ENCODE measurements at regions not wholly inside any gene's neighbourhood (a gene's known extent, or its start where the extent isn't known, plus 50 kb on each side); places are given as distances from the start of the nearest gene placed in this dataset.

DNA sequence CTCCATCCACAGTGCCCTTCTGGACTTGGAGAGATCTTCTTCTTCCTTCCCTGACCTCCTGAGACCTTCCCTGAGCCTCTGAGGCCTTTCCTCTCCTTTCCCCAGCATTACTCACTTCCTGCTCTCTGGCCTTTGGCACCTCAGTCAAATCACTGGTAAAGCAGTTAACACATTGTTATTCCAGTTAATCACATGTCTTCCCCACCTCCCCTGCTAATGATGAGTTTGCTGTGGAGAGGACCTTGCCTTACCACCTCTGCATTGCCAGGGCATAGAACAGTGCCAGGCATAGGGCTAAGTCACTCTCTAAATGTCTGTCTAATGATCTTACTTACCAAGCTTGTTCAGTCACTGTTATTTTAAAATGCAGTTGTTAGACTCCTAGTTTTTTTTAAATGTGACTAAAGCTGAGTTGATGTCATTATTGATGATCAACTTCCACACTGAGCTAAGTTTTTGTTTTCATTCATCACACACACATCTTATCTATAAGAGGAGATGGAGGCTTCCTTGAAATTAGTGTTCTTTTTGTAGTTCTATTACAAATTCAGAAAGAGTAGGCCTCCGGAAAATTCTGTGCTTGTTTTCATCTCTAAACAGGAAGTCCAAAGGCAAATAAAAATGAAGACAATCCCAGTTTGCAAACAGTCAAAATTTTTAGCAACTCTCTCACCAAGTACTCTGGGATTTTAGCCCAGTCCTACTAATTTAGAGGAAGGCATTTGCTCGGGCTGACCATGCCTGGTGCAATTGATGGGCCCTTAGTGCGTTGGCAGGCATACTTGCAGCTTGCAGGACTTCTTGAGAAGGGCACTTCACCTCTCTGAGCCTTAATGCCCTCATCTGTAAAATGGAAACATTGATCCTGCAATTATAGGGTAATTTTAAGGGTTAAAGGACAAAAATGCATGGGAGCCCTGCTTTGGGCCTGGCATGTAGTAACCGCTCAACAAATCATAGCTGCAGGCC lies 113.7 kb upstream of the SPRED2 start (continued):
- TF ChIP-seq, protein P1, sequence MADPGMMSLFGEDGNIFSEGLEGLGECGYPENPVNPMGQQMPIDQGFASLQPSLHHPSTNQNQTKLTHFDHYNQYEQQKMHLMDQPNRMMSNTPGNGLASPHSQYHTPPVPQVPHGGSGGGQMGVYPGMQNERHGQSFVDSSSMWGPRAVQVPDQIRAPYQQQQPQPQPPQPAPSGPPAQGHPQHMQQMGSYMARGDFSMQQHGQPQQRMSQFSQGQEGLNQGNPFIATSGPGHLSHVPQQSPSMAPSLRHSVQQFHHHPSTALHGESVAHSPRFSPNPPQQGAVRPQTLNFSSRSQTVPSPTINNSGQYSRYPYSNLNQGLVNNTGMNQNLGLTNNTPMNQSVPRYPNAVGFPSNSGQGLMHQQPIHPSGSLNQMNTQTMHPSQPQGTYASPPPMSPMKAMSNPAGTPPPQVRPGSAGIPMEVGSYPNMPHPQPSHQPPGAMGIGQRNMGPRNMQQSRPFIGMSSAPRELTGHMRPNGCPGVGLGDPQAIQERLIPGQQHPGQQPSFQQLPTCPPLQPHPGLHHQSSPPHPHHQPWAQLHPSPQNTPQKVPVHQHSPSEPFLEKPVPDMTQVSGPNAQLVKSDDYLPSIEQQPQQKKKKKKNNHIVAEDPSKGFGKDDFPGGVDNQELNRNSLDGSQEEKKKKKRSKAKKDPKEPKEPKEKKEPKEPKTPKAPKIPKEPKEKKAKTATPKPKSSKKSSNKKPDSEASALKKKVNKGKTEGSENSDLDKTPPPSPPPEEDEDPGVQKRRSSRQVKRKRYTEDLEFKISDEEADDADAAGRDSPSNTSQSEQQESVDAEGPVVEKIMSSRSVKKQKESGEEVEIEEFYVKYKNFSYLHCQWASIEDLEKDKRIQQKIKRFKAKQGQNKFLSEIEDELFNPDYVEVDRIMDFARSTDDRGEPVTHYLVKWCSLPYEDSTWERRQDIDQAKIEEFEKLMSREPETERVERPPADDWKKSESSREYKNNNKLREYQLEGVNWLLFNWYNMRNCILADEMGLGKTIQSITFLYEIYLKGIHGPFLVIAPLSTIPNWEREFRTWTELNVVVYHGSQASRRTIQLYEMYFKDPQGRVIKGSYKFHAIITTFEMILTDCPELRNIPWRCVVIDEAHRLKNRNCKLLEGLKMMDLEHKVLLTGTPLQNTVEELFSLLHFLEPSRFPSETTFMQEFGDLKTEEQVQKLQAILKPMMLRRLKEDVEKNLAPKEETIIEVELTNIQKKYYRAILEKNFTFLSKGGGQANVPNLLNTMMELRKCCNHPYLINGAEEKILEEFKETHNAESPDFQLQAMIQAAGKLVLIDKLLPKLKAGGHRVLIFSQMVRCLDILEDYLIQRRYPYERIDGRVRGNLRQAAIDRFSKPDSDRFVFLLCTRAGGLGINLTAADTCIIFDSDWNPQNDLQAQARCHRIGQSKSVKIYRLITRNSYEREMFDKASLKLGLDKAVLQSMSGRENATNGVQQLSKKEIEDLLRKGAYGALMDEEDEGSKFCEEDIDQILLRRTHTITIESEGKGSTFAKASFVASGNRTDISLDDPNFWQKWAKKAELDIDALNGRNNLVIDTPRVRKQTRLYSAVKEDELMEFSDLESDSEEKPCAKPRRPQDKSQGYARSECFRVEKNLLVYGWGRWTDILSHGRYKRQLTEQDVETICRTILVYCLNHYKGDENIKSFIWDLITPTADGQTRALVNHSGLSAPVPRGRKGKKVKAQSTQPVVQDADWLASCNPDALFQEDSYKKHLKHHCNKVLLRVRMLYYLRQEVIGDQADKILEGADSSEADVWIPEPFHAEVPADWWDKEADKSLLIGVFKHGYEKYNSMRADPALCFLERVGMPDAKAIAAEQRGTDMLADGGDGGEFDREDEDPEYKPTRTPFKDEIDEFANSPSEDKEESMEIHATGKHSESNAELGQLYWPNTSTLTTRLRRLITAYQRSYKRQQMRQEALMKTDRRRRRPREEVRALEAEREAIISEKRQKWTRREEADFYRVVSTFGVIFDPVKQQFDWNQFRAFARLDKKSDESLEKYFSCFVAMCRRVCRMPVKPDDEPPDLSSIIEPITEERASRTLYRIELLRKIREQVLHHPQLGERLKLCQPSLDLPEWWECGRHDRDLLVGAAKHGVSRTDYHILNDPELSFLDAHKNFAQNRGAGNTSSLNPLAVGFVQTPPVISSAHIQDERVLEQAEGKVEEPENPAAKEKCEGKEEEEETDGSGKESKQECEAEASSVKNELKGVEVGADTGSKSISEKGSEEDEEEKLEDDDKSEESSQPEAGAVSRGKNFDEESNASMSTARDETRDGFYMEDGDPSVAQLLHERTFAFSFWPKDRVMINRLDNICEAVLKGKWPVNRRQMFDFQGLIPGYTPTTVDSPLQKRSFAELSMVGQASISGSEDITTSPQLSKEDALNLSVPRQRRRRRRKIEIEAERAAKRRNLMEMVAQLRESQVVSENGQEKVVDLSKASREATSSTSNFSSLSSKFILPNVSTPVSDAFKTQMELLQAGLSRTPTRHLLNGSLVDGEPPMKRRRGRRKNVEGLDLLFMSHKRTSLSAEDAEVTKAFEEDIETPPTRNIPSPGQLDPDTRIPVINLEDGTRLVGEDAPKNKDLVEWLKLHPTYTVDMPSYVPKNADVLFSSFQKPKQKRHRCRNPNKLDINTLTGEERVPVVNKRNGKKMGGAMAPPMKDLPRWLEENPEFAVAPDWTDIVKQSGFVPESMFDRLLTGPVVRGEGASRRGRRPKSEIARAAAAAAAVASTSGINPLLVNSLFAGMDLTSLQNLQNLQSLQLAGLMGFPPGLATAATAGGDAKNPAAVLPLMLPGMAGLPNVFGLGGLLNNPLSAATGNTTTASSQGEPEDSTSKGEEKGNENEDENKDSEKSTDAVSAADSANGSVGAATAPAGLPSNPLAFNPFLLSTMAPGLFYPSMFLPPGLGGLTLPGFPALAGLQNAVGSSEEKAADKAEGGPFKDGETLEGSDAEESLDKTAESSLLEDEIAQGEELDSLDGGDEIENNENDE (IDR thresholded peaks at IDR 0.05; ENCODE audit: insufficient replicate concordance, low read length), result no peak
- TF ChIP-seq EGR1 (IDR thresholded peaks at IDR 0.05; ENCODE audit: borderline replicate concordance, low read depth, low read length) (no peak), SIRT6 (IDR thresholded peaks at IDR 0.05; ENCODE audit: low read length) (no peak), SP4 (IDR thresholded peaks at IDR 0.05; ENCODE audit: low read length) (no peak), USF2 (IDR thresholded peaks at IDR 0.05; ENCODE audit: low read length) (no peak), JUN (IDR thresholded peaks at IDR 0.05; ENCODE audit: low read depth, low read length) (no peak), BACH1 (IDR thresholded peaks at IDR 0.05; ENCODE audit: low read length) (no peak), CHD1 (IDR thresholded peaks at IDR 0.05; ENCODE audit: low read depth, low read length) (no peak)
